KG1 (cell line): ENCODE measurements at regions not wholly inside any gene's neighbourhood (a gene's known extent, or its start where the extent isn't known, plus 50 kb on each side); places are given as distances from the start of the nearest gene placed in this dataset.

Experiments used
- DNase-seq: peaks from one replicate; lab custom pipeline; 2025; lab: John Stamatoyannopoulos, UW

GRCh38 chr4:96175871-96176270, 336.0 kb downstream of the PDHA2 start:
- DNase-seq = no peak

GRCh38 chr4:96183611-96184010, 343.7 kb downstream of the PDHA2 start:
- no peak for DNase-seq

GRCh38 chr4:96186593-96186992, 346.7 kb downstream of the PDHA2 start:
- DNase-seq = no peak

GRCh38 chr4:96189761-96190160, 349.9 kb downstream of the PDHA2 start:
- DNase-seq = no peak

- no peak for DNase-seq
These were observed 353.2 kb downstream of the PDHA2 start for GRCh38 chr4:96193061-96193460.

GRCh38 chr4:96194993-96195392, 355.1 kb downstream of the PDHA2 start:
- no peak for DNase-seq

GRCh38 chr4:96205143-96205936, 365.4 kb downstream of the PDHA2 start:
- DNase-seq = no peak

- DNase-seq = no peak
These were observed 387.6 kb downstream of the PDHA2 start for GRCh38 chr4:96227515-96227914.

- DNase-seq = no peak
These were observed 388.6 kb downstream of the PDHA2 start for GRCh38 chr4:96228463-96228862.

GRCh38 chr4:96240041-96240440, 400.1 kb downstream of the PDHA2 start:
- no peak for DNase-seq

- DNase-seq = no peak
These were observed 401.9 kb downstream of the PDHA2 start for GRCh38 chr4:96241819-96242218.

GRCh38 chr4:96247096-96247495, 407.2 kb downstream of the PDHA2 start:
- no peak for DNase-seq

- DNase-seq = no peak
These were observed 408.3 kb downstream of the PDHA2 start for GRCh38 chr4:96248225-96248624.

- DNase-seq = no peak
These were observed 420.3 kb downstream of the PDHA2 start for GRCh38 chr4:96260064-96260682.

GRCh38 chr4:96262057-96262456, 422.2 kb downstream of the PDHA2 start:
- no peak for DNase-seq

GRCh38 chr4:96263291-96263690, 423.4 kb downstream of the PDHA2 start:
- DNase-seq = no peak

GRCh38 chr4:96264941-96265463, 425.1 kb downstream of the PDHA2 start:
- no peak for DNase-seq

- DNase-seq = no peak
These were observed 453.9 kb downstream of the PDHA2 start for GRCh38 chr4:96293806-96294205.

- DNase-seq = no peak
These were observed 455.3 kb downstream of the PDHA2 start for GRCh38 chr4:96295143-96295741.

- no peak for DNase-seq
These were observed 461.8 kb downstream of the PDHA2 start for GRCh38 chr4:96301715-96302114.

GRCh38 chr4:96305030-96305429, 465.1 kb downstream of the PDHA2 start:
- DNase-seq = no peak

GRCh38 chr4:96312046-96312685, 472.3 kb downstream of the PDHA2 start:
- no peak for DNase-seq

GRCh38 chr4:96315815-96316214, 475.9 kb downstream of the PDHA2 start:
- no peak for DNase-seq
